Right hindlimb (tissue), 1 donor: ENCODE measurements at regions not wholly inside any gene's neighbourhood (a gene's known extent, or its start where the extent isn't known, plus 50 kb on each side); places are given as distances from the start of the nearest gene placed in this dataset.

Source experiments
- DNase-seq: peaks from one replicate; pipeline ENCODE4 v3.0.0-alpha.2; 2018

- no peak for DNase-seq
Observed at GRCh38 chr2:66093371-66093770, 341.6 kb upstream of the MEIS1 start.

GRCh38 chr2:66084948-66085590, 349.9 kb upstream of the MEIS1 start:
- DNase-seq: no peak

GRCh38 chr2:66082581-66082980, 352.3 kb upstream of the MEIS1 start:
- DNase-seq: no peak

- no peak for DNase-seq
Observed at GRCh38 chr2:66080127-66080526, 354.8 kb upstream of the MEIS1 start.

- no peak for DNase-seq
Observed at GRCh38 chr2:66073172-66073571, 361.8 kb upstream of the MEIS1 start.

- no peak for DNase-seq
Observed at GRCh38 chr2:66070721-66071602, 364.0 kb upstream of the MEIS1 start.

- DNase-seq: no peak
Observed at GRCh38 chr2:66069937-66070720, 364.8 kb upstream of the MEIS1 start.

- no peak for DNase-seq
Observed at GRCh38 chr2:66066032-66066431, 368.9 kb upstream of the MEIS1 start.

- no peak for DNase-seq
Observed at GRCh38 chr2:66059332-66059731, 375.6 kb upstream of the MEIS1 start.

GRCh38 chr2:66058675-66059074, 376.2 kb upstream of the MEIS1 start:
- no peak for DNase-seq

GRCh38 chr2:66057844-66058243, 377.1 kb upstream of the MEIS1 start:
- no peak for DNase-seq

GRCh38 chr2:66050392-66050791, 384.5 kb upstream of the MEIS1 start:
- no peak for DNase-seq

- no peak for DNase-seq
Observed at GRCh38 chr2:66048667-66049066, 386.3 kb upstream of the MEIS1 start.

GRCh38 chr2:66041902-66042657, 392.8 kb upstream of the MEIS1 start:
- DNase-seq: no peak

- DNase-seq: no peak
Observed at GRCh38 chr2:66036948-66037347, 398.0 kb upstream of the MEIS1 start.

- DNase-seq: no peak
Observed at GRCh38 chr2:66034467-66034866, 400.5 kb upstream of the MEIS1 start.

GRCh38 chr2:66032226-66032775, 402.6 kb upstream of the MEIS1 start:
- peak; percentile 60 for DNase-seq

- no peak for DNase-seq
Observed at GRCh38 chr2:66031236-66031635, 403.7 kb upstream of the MEIS1 start.

- DNase-seq: no peak
Observed at GRCh38 chr2:66030553-66030952, 404.4 kb upstream of the MEIS1 start.

- DNase-seq: no peak
Observed at GRCh38 chr2:66024391-66024790, 410.5 kb upstream of the MEIS1 start.

- DNase-seq: no peak
Observed at GRCh38 chr2:66021296-66021695, 413.6 kb upstream of the MEIS1 start.

GRCh38 chr2:66017763-66018162, 417.2 kb upstream of the MEIS1 start:
- no peak for DNase-seq

GRCh38 chr2:66014450-66014849, 420.5 kb upstream of the MEIS1 start:
- no peak for DNase-seq
